PC-9 (cell line): ENCODE measurements at regions not wholly inside any gene's neighbourhood (a gene's known extent, or its start where the extent isn't known, plus 50 kb on each side); places are given as distances from the start of the nearest gene placed in this dataset.

Experiments
- CTCF ChIP-seq: fragments of 200-600 bp; sonication (generic); conservative IDR thresholded peaks from 2 replicates; pipeline ENCODE4 v1.6.1; 2017; ENCODE audit warnings: mixed run types, antibody characterized with exemption, mild to moderate bottlenecking, moderate library complexity
- EZH2 ChIP-seq: fragments of 200-600 bp; sonication (generic); IDR thresholded peaks from 2 replicates; pipeline ENCODE4 v1.8.0; 2017; ENCODE audit warnings: antibody characterized with exemption, low read depth

GRCh38 chr6:74166849-74167248 is 470.8 kb downstream of the CD109 start:
- TF ChIP-seq CTCF (no peak), EZH2 (no peak)
